GM21390 (cell line): ENCODE measurements at regions not wholly inside any gene's neighbourhood (a gene's known extent, or its start where the extent isn't known, plus 50 kb on each side); places are given as distances from the start of the nearest gene placed in this dataset.

Experiments
- ATAC-seq: cut with Tn5 transposase; IDR thresholded peaks from one replicate; pipeline ENCODE4 v1.9.1; 2021; ENCODE audit not compliant: unreplicated experiment

GRCh38 chr9:79003514-79003913 lies 568.3 kb upstream of the TLE4 start:
- no peak for ATAC-seq

GRCh38 chr9:79004032-79004431 lies 567.7 kb upstream of the TLE4 start:
- no peak for ATAC-seq

GRCh38 chr9:79006546-79006945 lies 565.2 kb upstream of the TLE4 start:
- ATAC-seq, result no peak

GRCh38 chr9:79007701-79008483 lies 563.9 kb upstream of the TLE4 start:
- peak; percentile 97 for ATAC-seq

- no peak for ATAC-seq
These were observed 562.8 kb upstream of the TLE4 start for GRCh38 chr9:79008916-79009315.

- no peak for ATAC-seq
These were observed 560.3 kb upstream of the TLE4 start for GRCh38 chr9:79011461-79011860.

GRCh38 chr9:79012561-79012960 lies 559.2 kb upstream of the TLE4 start:
- no peak for ATAC-seq

- ATAC-seq, result no peak
These were observed 557.8 kb upstream of the TLE4 start for GRCh38 chr9:79013715-79014610.

- no peak for ATAC-seq
These were observed 556.7 kb upstream of the TLE4 start for GRCh38 chr9:79014929-79015699.

GRCh38 chr9:79015951-79016350 lies 555.8 kb upstream of the TLE4 start:
- no peak for ATAC-seq

GRCh38 chr9:79020276-79020675 lies 551.5 kb upstream of the TLE4 start:
- ATAC-seq, result no peak

GRCh38 chr9:79021084-79021483 lies 550.7 kb upstream of the TLE4 start:
- ATAC-seq, result no peak

GRCh38 chr9:79023134-79023580 lies 548.6 kb upstream of the TLE4 start:
- ATAC-seq, result no peak

- peak; percentile 85 for ATAC-seq
These were observed 545.4 kb upstream of the TLE4 start for GRCh38 chr9:79026316-79026715.

GRCh38 chr9:79028101-79028500 lies 543.7 kb upstream of the TLE4 start:
- ATAC-seq, result no peak

- no peak for ATAC-seq
These were observed 537.2 kb upstream of the TLE4 start for GRCh38 chr9:79034583-79034982.

GRCh38 chr9:79037338-79037737 lies 534.4 kb upstream of the TLE4 start:
- no peak for ATAC-seq

GRCh38 chr9:79040671-79041070 lies 531.1 kb upstream of the TLE4 start:
- no peak for ATAC-seq

- ATAC-seq, result no peak
These were observed 530.5 kb upstream of the TLE4 start for GRCh38 chr9:79041266-79041665.

- no peak for ATAC-seq
These were observed 527.8 kb upstream of the TLE4 start for GRCh38 chr9:79043916-79044315.

- ATAC-seq, result no peak
These were observed 525.4 kb upstream of the TLE4 start for GRCh38 chr9:79046401-79046800.
